SK-N-SH treated with all-trans-retinoic acid at 6 μM for 48 hours (cell line): ENCODE measurements at regions not wholly inside any gene's neighbourhood (a gene's known extent, or its start where the extent isn't known, plus 50 kb on each side); places are given as distances from the start of the nearest gene placed in this dataset.

Experiments used
- ATAC-seq: fragments of 200-7000 bp; cut with Tn5 transposase; 3 replicates; pipeline ENCODE4 v1.9.1; 2020; ENCODE audit warnings: mild to moderate bottlenecking, moderate library complexity
- BACH2 ChIP-seq: fragments of 250-450 bp; sonication (Bioruptor Pico); IDR thresholded peaks from 2 replicates; pipeline ENCODE4 v1.9.0; 2021; ENCODE audit warnings: mild to moderate bottlenecking, borderline replicate concordance
- CREB5 ChIP-seq: fragments of 250-450 bp; sonication (Bioruptor Pico); IDR thresholded peaks from 2 replicates; pipeline ENCODE4 v1.5.1; 2020; ENCODE audit warnings: low read depth, mild to moderate bottlenecking, moderate library complexity
- CSDC2 ChIP-seq: fragments of 250-450 bp; sonication (Bioruptor Pico); IDR thresholded peaks from 2 replicates; pipeline ENCODE4 v1.5.0; 2020; ENCODE audit warnings: mild to moderate bottlenecking, moderate library complexity
- CSRNP3 ChIP-seq: fragments of 250-450 bp; sonication (Bioruptor Pico); IDR thresholded peaks from 2 replicates; pipeline ENCODE4 v1.5.1; 2021; ENCODE audit warnings: mild to moderate bottlenecking, moderate library complexity
- ESRRG ChIP-seq: fragments of 250-450 bp; sonication (Bioruptor Pico); IDR thresholded peaks from 2 replicates; pipeline ENCODE4 v1.6.1; 2021; ENCODE audit warnings: mild to moderate bottlenecking
- GLIS3 ChIP-seq: fragments of 250-450 bp; sonication (Bioruptor Pico); IDR thresholded peaks from 2 replicates; pipeline ENCODE4 v1.5.0; 2020; ENCODE audit warnings: mild to moderate bottlenecking, moderate library complexity
- ISL1 ChIP-seq: fragments of 250-450 bp; sonication (Bioruptor Pico); IDR thresholded peaks from 2 replicates; pipeline ENCODE4 v2.1.2; 2022; ENCODE audit warnings: mild to moderate bottlenecking, moderate library complexity
- OSR1 ChIP-seq: fragments of 250-450 bp; sonication (Bioruptor Pico); IDR thresholded peaks from 2 replicates; pipeline ENCODE4 v1.8.0; 2022; ENCODE audit warnings: moderate library complexity, mild to moderate bottlenecking, inconsistent platforms
- PATZ1 ChIP-seq: fragments of 250-450 bp; sonication (Bioruptor Pico); IDR thresholded peaks from 2 replicates; pipeline ENCODE4 v1.8.0; 2020; ENCODE audit warnings: mild to moderate bottlenecking, moderate library complexity, borderline replicate concordance
- POU6F1 ChIP-seq: fragments of 250-450 bp; sonication (Bioruptor Pico); IDR thresholded peaks from 2 replicates; pipeline ENCODE4 v1.8.0; 2021; ENCODE audit warnings: low read depth, mild to moderate bottlenecking, moderate library complexity, borderline replicate concordance
- PPARA ChIP-seq: fragments of 250-450 bp; sonication (Bioruptor Pico); IDR thresholded peaks from 2 replicates; pipeline ENCODE4 v1.5.0; 2020; ENCODE audit warnings: mild to moderate bottlenecking, borderline replicate concordance
- RARB ChIP-seq: fragments of 250-450 bp; sonication (Bioruptor Pico); IDR thresholded peaks from 2 replicates; pipeline ENCODE4 v1.8.0; 2021; ENCODE audit warnings: mild to moderate bottlenecking, moderate library complexity
- SNAI2 ChIP-seq: fragments of 250-450 bp; sonication (Bioruptor Pico); IDR thresholded peaks from 2 replicates; pipeline ENCODE4 v1.5.0; 2020; ENCODE audit warnings: mild to moderate bottlenecking, moderate library complexity
- TCF4 ChIP-seq: fragments of 250-450 bp; sonication (Bioruptor Pico); IDR thresholded peaks from 2 replicates; pipeline ENCODE4 v1.8.0; 2021; ENCODE audit warnings: mild to moderate bottlenecking, moderate library complexity, borderline replicate concordance
- TOX ChIP-seq: fragments of 250-450 bp; sonication (Bioruptor Pico); IDR thresholded peaks from 2 replicates; pipeline ENCODE4 v1.8.0; 2021; ENCODE audit warnings: mild to moderate bottlenecking, moderate library complexity, borderline replicate concordance
- TSHZ2 ChIP-seq: fragments of 250-450 bp; sonication (Bioruptor Pico); IDR thresholded peaks from 2 replicates; pipeline ENCODE4 v1.5.0; 2020; ENCODE audit warnings: mild to moderate bottlenecking, moderate library complexity
- ZC3H10 ChIP-seq: fragments of 250-450 bp; sonication (Bioruptor Pico); IDR thresholded peaks from 2 replicates; pipeline ENCODE4 v1.5.1; 2021; ENCODE audit warnings: mild to moderate bottlenecking, moderate library complexity
- ZFP3 ChIP-seq: fragments of 250-450 bp; sonication (Bioruptor Pico); IDR thresholded peaks from 2 replicates; pipeline ENCODE4 v1.5.0; 2020; ENCODE audit warnings: mild to moderate bottlenecking, moderate library complexity
- ZFP30 ChIP-seq: fragments of 450-650 bp; formaldehyde crosslinking; IDR thresholded peaks from 2 replicates; pipeline ENCODE4 v1.5.0; 2022; ENCODE audit warnings: mild to moderate bottlenecking, moderate library complexity
- ZNF565 ChIP-seq: fragments of 450-650 bp; formaldehyde crosslinking; conservative IDR thresholded peaks from 2 replicates; pipeline ENCODE4 v1.5.0; 2020; ENCODE audit warnings: low read depth, mild to moderate bottlenecking, moderate library complexity
- ZNF70 ChIP-seq: fragments of 450-650 bp; formaldehyde crosslinking; IDR thresholded peaks from 2 replicates; pipeline ENCODE4 v1.5.0; 2020; ENCODE audit warnings: mild to moderate bottlenecking, moderate library complexity
- ZNF8 ChIP-seq: fragments of 450-650 bp; formaldehyde crosslinking; IDR thresholded peaks from 2 replicates; pipeline ENCODE4 v1.5.0; 2020; ENCODE audit warnings: mild to moderate bottlenecking, moderate library complexity

GRCh38 chr6:66245231-66245630 is 538.2 kb upstream of the EYS start:
- TF ChIP-seq PATZ1 (CRISPR knock-in tag) (no peak), SNAI2 (CRISPR knock-in tag) (no peak), GLIS3 (no peak), ZNF70 (CRISPR knock-in tag) (no peak), OSR1 (CRISPR knock-in tag) (no peak), ZC3H10 (no peak), CREB5 (no peak), RARB (CRISPR knock-in tag) (no peak), ESRRG (CRISPR knock-in tag) (no peak)
- ATAC-seq, result no peak

GRCh38 chr6:66238851-66239250 is 531.8 kb upstream of the EYS start:
- TF ChIP-seq ZNF70 (CRISPR knock-in tag) (no peak), TSHZ2 (CRISPR knock-in tag) (no peak), TCF4 (CRISPR knock-in tag) (no peak), BACH2 (CRISPR knock-in tag) (no peak), CREB5 (no peak), ESRRG (CRISPR knock-in tag) (no peak), ZC3H10 (no peak), PPARA (CRISPR knock-in tag) (no peak), ZNF565 (CRISPR knock-in tag) (no peak), TOX (CRISPR knock-in tag) (no peak), SNAI2 (CRISPR knock-in tag) (no peak), OSR1 (CRISPR knock-in tag) (no peak), GLIS3 (no peak), ZNF8 (no peak), ISL1 (no peak)
- TF ChIP-seq, all 23 proteins: peak for 0
- no peak for ATAC-seq

- no peak for ATAC-seq
- no peak for TF ChIP-seq ZNF8
- TF ChIP-seq ZC3H10, result no peak
- no peak for TF ChIP-seq POU6F1 (CRISPR knock-in tag)
- no peak for TF ChIP-seq BACH2 (CRISPR knock-in tag)
- TF ChIP-seq PATZ1 (CRISPR knock-in tag), result no peak
- no peak for TF ChIP-seq OSR1 (CRISPR knock-in tag)
- no peak for TF ChIP-seq CSRNP3 (CRISPR knock-in tag)
- TF ChIP-seq ZFP3 (CRISPR knock-in tag), result no peak
- TF ChIP-seq PPARA (CRISPR knock-in tag), result no peak
- no peak for TF ChIP-seq ZFP30 (CRISPR knock-in tag)
- TF ChIP-seq TSHZ2 (CRISPR knock-in tag), result no peak
- TF ChIP-seq GLIS3, result no peak
- no peak for TF ChIP-seq CSDC2 (CRISPR knock-in tag)
- TF ChIP-seq TOX (CRISPR knock-in tag), result no peak
- no peak for TF ChIP-seq ZNF565 (CRISPR knock-in tag)
- no peak for TF ChIP-seq ESRRG (CRISPR knock-in tag)
- TF ChIP-seq SNAI2 (CRISPR knock-in tag), result no peak
- no peak for TF ChIP-seq ZNF70 (CRISPR knock-in tag)
Measured at GRCh38 chr6:66232890-66233289, 525.9 kb upstream of the EYS start.
